Left colon (tissue), 2 donors: ENCODE measurements at regions not wholly inside any gene's neighbourhood (a gene's known extent, or its start where the extent isn't known, plus 50 kb on each side); places are given as distances from the start of the nearest gene placed in this dataset.
"Not testable (repeated sequence)": the region's sequence is repeated elsewhere in the genome, so short reads cannot be mapped to it uniquely, and the experiment has no call there.

Source experiments
- ATAC-seq: fragments of 200-7000 bp; cut with Tn5 transposase; one replicate; pipeline ENCODE4 v1.9.1; 2020; ENCODE audit warnings: mild to moderate bottlenecking, moderate library complexity
- DNase-seq, 2 donors: peaks; one replicate each; pipeline ENCODE4 v3.0.0-alpha.2; 2020
- intact Hi-C, 2 donors: fragments of 100-400 bp; cut with DNase I in 1 of 2; cut with micrococcal nuclease in 1 of 2; formaldehyde crosslinking; loops; one replicate each; pipeline versions ENCODE4 v1.11.2 to v1.14.0; 2022; cut with DNase I, micrococcal nuclease
- donor health status: DM: no; HTN: no; CAD: no.
- donor health status: DM: yes; HTN: yes; CAD: no.

- ATAC-seq (no peak), DNase-seq (no peak)
- intact Hi-C loops: no loop called here
Observed at GRCh38 chr5:154702477-154702876, 52.7 kb upstream of the LARP1 start.

GRCh38 chr5:154701725-154702124 lies 53.5 kb upstream of the LARP1 start:
- intact Hi-C loops, DNase-seq, ATAC-seq: not testable (repeated sequence)

- intact Hi-C loops: no loop called here
- ATAC-seq: peak; percentile 88
- DNase-seq: no peak
Observed at GRCh38 chr5:154701181-154701580, 54.0 kb upstream of the LARP1 start.

GRCh38 chr5:154700289-154700928 lies 54.8 kb upstream of the LARP1 start:
- DNase-seq, ATAC-seq, intact Hi-C loops: not testable (repeated sequence)

- no peak for ATAC-seq
- intact Hi-C loops: no loop called here
- DNase-seq: no peak
Observed at GRCh38 chr5:154698763-154699162, 56.4 kb upstream of the LARP1 start.

- intact Hi-C loops: no loop called here
- DNase-seq (no peak), ATAC-seq (no peak)
Observed at GRCh38 chr5:154697371-154697770, 57.8 kb upstream of the LARP1 start.

GRCh38 chr5:154696891-154697290 lies 58.3 kb upstream of the LARP1 start:
- DNase-seq: no peak

GRCh38 chr5:154694159-154694558 lies 61.0 kb upstream of the LARP1 start:
- DNase-seq (no peak), ATAC-seq (no peak)
- intact Hi-C loops: no loop called here

More at GRCh38 chr5:154696891-154697290, 58.3 kb upstream of the LARP1 start:
- intact Hi-C loops: no loop called here
- no peak for ATAC-seq

- no peak for ATAC-seq
Observed at GRCh38 chr5:154690488-154690887, 64.7 kb upstream of the LARP1 start.

GRCh38 chr5:154686490-154686889 lies 68.7 kb upstream of the LARP1 start:
- intact Hi-C loops: no loop called here
- ATAC-seq (no peak), DNase-seq (no peak)

More at GRCh38 chr5:154690488-154690887, 64.7 kb upstream of the LARP1 start:
- intact Hi-C loops: no loop called here
- DNase-seq: no peak

- intact Hi-C loops: no loop called here
- DNase-seq (no peak), ATAC-seq (peak; percentile 13)
Observed at GRCh38 chr5:154683101-154683880, 71.9 kb upstream of the LARP1 start.

- no peak for ATAC-seq
- intact Hi-C loops: no loop called here
- no peak for DNase-seq
Observed at GRCh38 chr5:154679501-154679900, 75.7 kb upstream of the LARP1 start.

GRCh38 chr5:154677921-154678320 lies 77.3 kb upstream of the LARP1 start:
- DNase-seq: no peak
- intact Hi-C loops: no loop called here
- ATAC-seq: no peak

- intact Hi-C loops: no loop called here
- DNase-seq: no peak
- no peak for ATAC-seq
Observed at GRCh38 chr5:154676508-154676907, 78.7 kb upstream of the LARP1 start.

GRCh38 chr5:154674029-154674428 lies 81.1 kb upstream of the LARP1 start:
- ATAC-seq (no peak), DNase-seq (no peak)
- intact Hi-C loops: no loop called here

GRCh38 chr5:154673506-154673905 lies 81.7 kb upstream of the LARP1 start:
- ATAC-seq (no peak), DNase-seq (no peak)
- intact Hi-C loops: no loop called here

- ATAC-seq, DNase-seq, intact Hi-C loops: not testable (repeated sequence)
Observed at GRCh38 chr5:154669913-154670312, 85.3 kb upstream of the LARP1 start.

- DNase-seq (no peak), ATAC-seq (no peak)
- intact Hi-C loops: no loop called here
Observed at GRCh38 chr5:154669402-154669801, 85.8 kb upstream of the LARP1 start.

- ATAC-seq (no peak), DNase-seq (no peak)
- intact Hi-C loops: no loop called here
Observed at GRCh38 chr5:154664869-154665268, 90.3 kb upstream of the LARP1 start.

GRCh38 chr5:154663424-154663823 lies 91.8 kb upstream of the LARP1 start:
- no peak for DNase-seq
- no peak for ATAC-seq
- intact Hi-C loops: no loop called here
